ENCODE measurements at regions not wholly inside any gene's neighbourhood (a gene's known extent, or its start where the extent isn't known, plus 50 kb on each side); places are given as distances from the start of the nearest gene placed in this dataset.
"Not testable (repeated sequence)": the region's sequence is repeated elsewhere in the genome, so short reads cannot be mapped to it uniquely, and the experiment has no call there.

DNA sequence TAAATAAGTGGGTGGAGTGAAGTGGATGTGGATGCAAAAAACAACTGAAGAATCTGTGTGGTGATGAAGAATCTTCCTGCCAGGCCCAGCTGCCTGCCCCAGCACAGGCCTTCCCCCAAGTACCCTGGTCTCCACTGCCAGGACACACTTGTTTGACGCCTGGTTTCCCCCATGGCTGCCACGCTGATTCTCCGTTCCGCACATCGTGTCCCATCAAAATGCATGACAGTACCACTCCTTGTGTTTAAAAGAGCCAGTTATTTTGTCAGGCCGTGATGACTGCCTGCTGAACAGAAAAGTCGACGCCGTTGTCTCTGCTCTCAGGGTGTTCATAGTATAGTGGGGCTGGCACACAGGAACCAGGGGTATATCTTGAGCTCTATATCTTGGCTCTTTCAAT, 50.3 kb upstream of the KYNU start:
- DNase-seq (ENCODE audit: low read depth in 2 of 2) = no peak

GRCh38 chr2:142825861-142826260, 51.6 kb upstream of the KYNU start:
- no peak for DNase-seq (ENCODE audit: low read depth in 2 of 2)

DNA sequence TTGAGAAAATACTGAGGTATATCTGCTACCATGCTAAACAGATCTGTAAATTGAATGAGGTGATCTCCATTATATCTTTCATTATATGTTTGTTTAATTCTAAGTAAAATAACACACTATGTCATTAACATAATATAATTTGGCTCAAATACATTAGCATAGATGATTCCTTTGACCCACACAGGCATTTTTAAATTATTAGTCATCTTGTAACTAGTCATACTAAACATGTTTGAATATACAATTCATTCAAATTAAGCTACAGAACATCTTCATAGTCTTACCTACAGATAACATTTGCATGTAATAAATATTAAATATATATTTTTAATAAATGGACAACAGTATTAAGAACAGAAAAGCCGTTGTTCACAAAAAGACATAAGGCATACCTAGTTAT, 52.7 kb upstream of the KYNU start:
- no peak for DNase-seq (ENCODE audit: low read depth in 2 of 2)

GRCh38 chr2:142822190-142822589, 55.3 kb upstream of the KYNU start:
- DNase-seq (ENCODE audit: low read depth in 2 of 2) = no peak

DNA sequence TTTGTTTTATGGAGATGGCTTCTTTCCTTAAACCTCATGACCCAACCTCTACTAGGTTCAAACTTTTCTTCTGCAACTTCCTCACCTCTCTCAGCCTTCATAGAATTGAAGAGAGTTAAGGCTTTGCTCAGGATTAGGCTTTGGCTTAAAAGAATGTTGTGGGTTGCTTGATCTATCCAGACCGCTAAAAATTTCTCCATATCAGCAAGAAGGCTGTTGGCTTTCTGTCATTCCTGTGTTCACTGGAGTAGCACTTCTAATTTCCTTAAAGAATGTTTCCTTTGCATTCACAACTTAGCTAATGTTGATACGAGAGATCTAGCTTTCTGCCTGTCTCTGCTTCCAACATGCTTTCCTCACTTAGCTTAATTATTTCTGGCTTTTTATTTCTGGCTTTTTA, 58.1 kb upstream of the KYNU start:
- DNase-seq (ENCODE audit: low read depth in 2 of 2) = no peak

- DNase-seq (ENCODE audit: low read depth in 2 of 2) = no peak
Observed at GRCh38 chr2:142815375-142815774, 62.1 kb upstream of the KYNU start.

GRCh38 chr2:142813830-142814829, 63.3 kb upstream of the KYNU start:
- no peak for DNase-seq (ENCODE audit: low read depth in 2 of 2)

- DNase-seq (ENCODE audit: low read depth in 2 of 2) = not testable (repeated sequence)
Observed at GRCh38 chr2:142811644-142812043, 65.8 kb upstream of the KYNU start.

DNA sequence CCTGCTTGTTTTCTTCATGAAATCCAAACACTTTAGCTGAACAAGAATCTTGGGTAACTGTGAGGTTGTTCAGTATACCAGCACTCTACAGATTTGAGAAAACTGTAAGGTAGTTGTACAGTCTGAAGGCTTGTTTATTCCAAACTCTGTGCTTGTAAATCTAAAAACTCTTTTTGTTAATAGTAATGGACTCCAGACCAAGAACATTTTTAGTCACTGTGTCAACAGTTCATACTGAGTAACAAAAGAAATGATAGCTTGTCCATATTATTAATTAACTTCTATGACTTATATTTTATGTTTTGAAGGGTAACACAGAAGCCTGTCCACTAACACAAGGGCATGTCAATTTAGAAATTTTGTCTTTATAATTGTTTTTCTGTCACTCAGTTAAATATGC, 72.2 kb upstream of the KYNU start:
- DNase-seq (ENCODE audit: low read depth in 2 of 2) = no peak

- no peak for DNase-seq (ENCODE audit: low read depth in 2 of 2)
Observed at GRCh38 chr2:142803158-142803557, 74.3 kb upstream of the KYNU start.

GRCh38 chr2:142796588-142796987, 80.9 kb upstream of the KYNU start:
- no peak for DNase-seq (ENCODE audit: low read depth in 2 of 2)

- no peak for DNase-seq (ENCODE audit: low read depth in 2 of 2)
Observed at GRCh38 chr2:142796161-142796560, 81.3 kb upstream of the KYNU start.

- no peak for DNase-seq (ENCODE audit: low read depth in 2 of 2)
Observed at GRCh38 chr2:142794850-142795249, 82.6 kb upstream of the KYNU start.

GRCh38 chr2:142792328-142792727, 85.1 kb upstream of the KYNU start:
- not testable (repeated sequence) for DNase-seq (ENCODE audit: low read depth in 2 of 2)

- no peak for DNase-seq (ENCODE audit: low read depth in 2 of 2)
Observed at GRCh38 chr2:142791335-142791734, 86.1 kb upstream of the KYNU start.

- no peak for DNase-seq (ENCODE audit: low read depth in 2 of 2)
Observed at GRCh38 chr2:142786918-142787702, 90.4 kb upstream of the KYNU start.

DNA sequence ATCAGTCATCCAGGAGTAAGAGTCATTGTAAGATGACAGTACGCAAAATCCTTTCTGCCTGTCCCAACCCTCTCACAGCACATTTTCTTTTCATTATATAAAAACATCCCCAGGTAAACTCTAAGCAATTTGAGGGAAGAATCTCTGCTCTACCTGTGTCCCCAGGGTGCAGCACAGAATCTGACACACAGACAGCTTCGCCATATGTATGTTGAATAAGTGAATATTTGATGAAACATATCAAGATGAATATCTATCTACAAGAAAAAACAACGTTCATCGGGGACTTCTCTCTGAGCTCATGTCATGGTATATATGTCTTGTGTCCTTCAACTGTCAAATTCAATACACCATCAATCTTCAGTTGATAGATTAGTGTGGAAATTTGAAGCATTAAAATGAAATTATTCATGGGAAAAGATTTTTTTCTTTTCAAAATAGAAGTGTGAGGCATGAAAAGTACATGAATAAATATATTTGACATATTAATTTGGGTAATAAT, 94.5 kb upstream of the KYNU start:
- no peak for DNase-seq (ENCODE audit: low read depth in 2 of 2)

GRCh38 chr2:142781146-142781545, 96.3 kb upstream of the KYNU start:
- no peak for DNase-seq (ENCODE audit: low read depth in 2 of 2)

DNA sequence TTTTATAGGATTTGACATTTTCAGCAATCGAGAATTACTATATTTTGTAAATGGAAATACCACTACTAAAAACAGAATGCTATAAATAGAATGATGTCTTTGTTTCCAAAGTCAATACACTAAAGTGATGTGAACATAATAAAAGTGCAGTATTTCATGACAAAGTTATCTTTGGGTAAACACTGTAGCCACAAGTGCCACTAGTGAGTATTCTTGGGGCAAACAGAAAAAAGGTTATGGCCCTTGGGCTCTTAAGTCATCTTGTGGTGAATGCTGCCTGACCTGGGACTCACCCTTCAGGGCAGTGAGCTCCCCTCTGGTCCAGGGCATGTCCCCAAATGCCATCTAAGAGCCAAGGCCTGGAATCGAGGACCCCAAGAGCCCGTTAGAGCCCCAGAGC, 99.2 kb upstream of the KYNU start:
- no peak for DNase-seq (ENCODE audit: low read depth in 2 of 2)

- DNase-seq (ENCODE audit: low read depth in 2 of 2) = no peak
Observed at GRCh38 chr2:142777742-142778141, 99.7 kb upstream of the KYNU start.

- DNase-seq (ENCODE audit: low read depth in 2 of 2) = no peak
Observed at GRCh38 chr2:142769761-142770160, 107.7 kb upstream of the KYNU start.

DNA sequence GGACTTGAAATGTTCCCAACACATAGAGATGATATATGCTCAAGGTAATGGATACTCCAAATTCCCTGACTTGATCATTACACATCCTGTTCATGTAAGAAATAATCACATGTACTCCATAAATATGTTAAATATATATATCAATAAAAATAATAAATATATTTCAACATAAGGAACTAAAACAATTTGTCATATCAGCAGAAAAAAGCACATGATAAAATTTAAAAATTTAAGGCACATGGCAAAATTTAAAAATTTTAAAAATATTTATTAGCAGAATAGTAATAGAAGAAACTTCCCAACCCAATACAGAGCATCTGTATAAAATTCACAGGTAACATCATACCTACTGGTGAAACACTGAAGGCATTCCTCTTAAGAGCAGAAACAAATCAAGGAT, 109.6 kb upstream of the KYNU start:
- DNase-seq (ENCODE audit: low read depth in 2 of 2) = no peak

- DNase-seq (ENCODE audit: low read depth in 2 of 2) = no peak
Observed at GRCh38 chr2:142758973-142759372, 118.5 kb upstream of the KYNU start.

All from fibroblast of skin of left quadriceps (primary cell).